Body of pancreas (tissue), 4 donors: ENCODE measurements at regions not wholly inside any gene's neighbourhood (a gene's known extent, or its start where the extent isn't known, plus 50 kb on each side); places are given as distances from the start of the nearest gene placed in this dataset.

ENCODE experiments used
- CTCF ChIP-seq, 7 experiments: fragments of 450-650 bp in 4 of 7; fragments of 200-600 bp in 3 of 7; sonication (generic) in 3 of 7; IDR thresholded peaks; one replicate each; pipeline ENCODE4 v1.5.1; 2016 to 2019; ENCODE audit warnings: antibody characterized with exemption in 7 of 7
- POLR2A ChIP-seq, 3 donors: fragments of 450-650 bp; IDR thresholded peaks; one replicate each; pipeline ENCODE4 v1.6.1; 2016; ENCODE audit warnings: antibody characterized with exemption in 3 of 3, mild to moderate bottlenecking in 2 of 3

- no peak for TF ChIP-seq CTCF (IDR thresholded peaks at IDR 0.05)
- no peak for TF ChIP-seq POLR2A (IDR thresholded peaks at IDR 0.05)
Measured at GRCh38 chr21:22231013-22231412, 1232.8 kb downstream of the NCAM2 start.
